GM21529 (cell line): ENCODE measurements at regions not wholly inside any gene's neighbourhood (a gene's known extent, or its start where the extent isn't known, plus 50 kb on each side); places are given as distances from the start of the nearest gene placed in this dataset.

Experiments
- ATAC-seq: cut with Tn5 transposase; IDR thresholded peaks from one replicate; pipeline ENCODE4 v1.9.1; 2021; ENCODE audit not compliant: unreplicated experiment

DNA sequence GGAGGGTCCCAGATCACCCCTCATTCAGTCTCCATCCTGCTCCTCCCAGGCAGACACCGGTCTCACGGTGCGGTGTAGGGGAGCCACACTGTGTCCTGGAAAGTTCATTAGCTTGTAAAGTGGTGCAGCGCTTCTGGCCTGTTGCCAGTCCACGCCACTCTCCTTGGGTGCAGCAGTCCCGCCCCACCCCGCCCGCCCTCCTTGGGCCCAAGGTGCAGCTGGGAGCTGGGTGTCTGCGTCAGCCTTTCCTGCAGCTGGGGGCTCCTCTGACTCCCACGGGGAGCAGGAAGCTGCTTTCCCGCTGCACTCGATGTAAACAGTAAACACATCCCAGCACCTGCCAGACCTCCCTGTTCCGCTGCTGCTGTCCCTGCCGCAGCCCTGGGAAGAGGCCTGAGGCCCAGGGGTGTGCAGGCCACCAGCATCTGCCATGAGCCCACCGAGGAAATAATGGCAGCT, 53.8 kb upstream of the ASB18 start:
- no peak for ATAC-seq

DNA sequence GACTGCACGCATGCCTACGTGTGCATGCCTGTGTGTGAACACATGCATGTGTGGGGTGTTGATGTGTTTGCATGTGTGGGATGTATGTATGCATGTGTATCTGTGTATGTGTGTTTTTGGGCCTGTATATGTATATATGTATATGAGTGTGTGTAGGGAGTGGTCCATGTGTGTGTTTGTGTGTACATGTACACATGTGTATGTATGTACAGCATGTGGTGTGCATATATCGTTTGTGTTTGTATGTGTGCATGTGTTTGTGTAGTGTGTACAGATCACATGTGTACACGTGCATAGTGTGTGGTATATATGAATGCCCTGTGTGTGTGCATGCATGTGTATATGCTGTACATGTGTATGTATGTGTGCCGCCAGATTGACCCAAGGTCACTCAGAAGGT, 54.2 kb upstream of the ASB18 start:
- ATAC-seq = no peak

GRCh38 chr2:236319036-236319435, 54.8 kb upstream of the ASB18 start:
- no peak for ATAC-seq

- ATAC-seq = no peak
These were observed 57.2 kb upstream of the ASB18 start for GRCh38 chr2:236321415-236321814.

DNA sequence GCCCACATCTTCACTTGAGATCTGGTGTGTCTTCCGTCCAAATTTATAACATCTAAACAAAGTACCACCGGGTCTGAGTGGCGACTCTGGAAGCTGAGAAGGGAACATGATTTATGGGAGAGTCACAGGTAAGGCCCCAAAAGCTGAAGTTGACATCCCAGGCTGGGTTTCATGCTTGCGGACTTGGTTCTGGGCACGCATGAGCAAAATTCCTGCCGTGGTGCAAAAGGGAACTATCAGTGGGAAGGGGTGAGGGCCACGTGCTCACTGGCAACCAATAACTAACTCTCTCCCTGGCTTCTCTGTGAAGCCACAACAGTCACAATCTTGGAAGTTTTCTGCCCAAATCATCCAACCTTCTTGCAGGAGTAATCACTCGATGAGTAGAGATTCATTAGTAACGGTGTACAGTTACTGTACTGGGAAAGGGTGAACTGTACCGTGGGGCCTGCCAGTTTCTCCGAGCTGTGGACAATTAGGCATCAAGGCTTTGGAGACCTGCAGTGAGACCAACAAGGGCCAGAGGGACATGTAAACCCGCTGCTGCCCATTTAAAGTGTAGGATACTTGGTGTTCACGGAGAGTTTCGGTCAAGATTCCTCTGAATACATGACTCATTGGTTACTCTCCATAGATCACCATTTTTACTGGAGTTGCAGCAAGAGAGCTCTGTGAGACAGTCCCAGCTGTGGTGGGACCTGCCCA, 69.4 kb upstream of the ASB18 start:
- ATAC-seq = no peak

GRCh38 chr2:236334122-236334876, 70.1 kb upstream of the ASB18 start:
- ATAC-seq = no peak

DNA sequence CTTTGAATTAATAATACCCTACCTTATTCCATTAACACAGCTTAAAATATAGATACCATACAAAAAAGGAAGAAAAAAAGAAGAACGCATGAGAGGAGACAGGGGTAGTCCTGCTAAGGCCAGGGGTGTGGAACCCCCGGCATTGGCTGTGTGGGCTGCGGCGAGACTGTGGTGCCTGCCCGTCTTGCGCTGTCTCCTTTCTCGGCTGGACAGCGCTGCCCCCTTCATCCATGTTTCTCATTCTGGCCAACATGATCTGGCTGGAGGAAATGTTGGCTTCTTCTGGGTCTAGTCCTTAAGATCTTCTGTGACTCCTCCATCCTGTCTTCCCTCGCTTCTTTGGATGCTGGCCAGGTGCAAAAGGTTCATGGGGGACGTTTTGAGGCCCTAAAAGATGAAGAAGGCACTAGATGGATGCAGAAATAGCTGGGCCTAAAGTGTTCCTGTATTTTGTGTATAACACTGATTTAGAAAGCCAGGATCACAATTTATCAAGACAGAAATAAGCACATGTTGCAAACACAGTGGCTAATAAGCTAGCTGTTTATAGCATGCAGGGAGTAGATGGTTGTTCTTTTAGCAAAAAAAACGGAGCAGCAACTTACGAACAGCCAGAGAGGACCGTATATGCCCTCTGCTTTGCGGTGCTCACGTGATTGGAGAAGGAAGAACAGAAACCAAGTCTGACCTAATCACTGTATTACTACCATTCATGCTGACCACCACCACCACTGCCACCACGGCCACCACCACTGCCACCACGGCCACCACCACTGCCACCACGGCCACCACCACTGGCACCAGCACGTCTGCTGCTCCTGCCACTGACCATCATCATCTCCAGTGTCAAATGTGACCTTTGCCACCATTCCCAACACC, 71.7 kb upstream of the ASB18 start:
- no peak for ATAC-seq

- ATAC-seq = no peak
These were observed 72.6 kb upstream of the ASB18 start for GRCh38 chr2:236336575-236337464.

- ATAC-seq = no peak
These were observed 73.5 kb upstream of the ASB18 start for GRCh38 chr2:236337465-236338325.

- ATAC-seq = no peak
These were observed 74.4 kb upstream of the ASB18 start for GRCh38 chr2:236338495-236339184.

DNA sequence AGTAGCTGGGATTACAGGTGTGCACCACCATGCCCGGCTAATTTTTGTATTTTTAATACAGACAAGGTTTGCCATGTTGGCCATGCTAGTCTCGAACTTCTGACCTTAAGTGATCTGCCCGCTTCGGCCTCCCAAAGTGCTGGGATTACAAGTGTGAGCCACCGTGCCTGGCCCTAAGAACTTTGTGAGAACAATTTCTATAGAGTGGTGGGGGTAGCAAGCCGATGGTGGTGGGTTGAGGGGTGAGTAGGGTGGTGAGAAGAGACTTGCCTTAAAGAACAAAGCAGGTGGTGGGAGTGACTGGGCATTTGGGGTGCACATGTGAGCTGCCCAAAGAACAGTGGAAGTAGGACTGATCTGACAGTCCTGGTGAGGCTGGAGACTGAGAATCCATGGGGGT, 76.0 kb upstream of the ASB18 start:
- no peak for ATAC-seq

DNA sequence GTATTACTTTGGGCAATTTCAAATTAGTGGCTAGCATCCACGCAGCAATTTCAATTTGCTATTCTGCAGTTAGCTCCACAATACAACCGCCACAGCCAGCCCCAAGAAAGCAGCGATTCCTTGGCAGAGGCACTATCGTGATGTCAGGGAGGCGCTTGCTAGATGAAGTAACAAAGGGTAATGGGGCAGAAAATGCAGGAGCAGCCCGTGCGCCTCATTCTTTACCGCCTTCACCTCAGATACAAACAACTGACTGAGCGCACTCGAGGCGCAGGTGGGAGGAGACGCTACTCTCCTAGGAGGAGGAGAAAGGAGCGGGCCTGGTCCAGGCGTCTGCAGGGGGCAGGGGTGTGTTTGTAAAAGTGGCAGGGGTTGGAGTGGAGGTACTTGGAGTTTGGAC, 76.9 kb upstream of the ASB18 start:
- ATAC-seq = no peak

- no peak for ATAC-seq
These were observed 77.5 kb upstream of the ASB18 start for GRCh38 chr2:236341721-236342120.

DNA sequence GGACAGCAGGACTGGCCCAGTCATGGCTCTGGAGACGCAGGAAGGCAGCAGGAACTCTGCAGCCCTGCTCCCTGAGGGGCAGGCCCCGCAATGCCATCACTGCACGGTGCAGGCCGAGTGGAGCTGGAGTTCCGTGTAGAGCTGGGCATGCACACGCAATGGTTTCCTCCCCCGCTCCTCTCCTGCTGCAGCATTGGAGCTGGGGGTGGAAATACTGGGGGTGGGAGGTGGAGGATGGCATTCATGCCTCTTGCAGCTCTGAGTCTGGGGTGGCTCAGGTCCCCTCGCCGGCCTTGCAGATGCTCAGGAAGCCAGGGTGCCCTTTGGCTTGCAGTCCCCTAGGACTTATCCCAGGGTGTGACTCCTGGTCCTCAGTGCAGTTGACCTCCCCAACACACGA, 78.3 kb upstream of the ASB18 start:
- ATAC-seq = no peak

GRCh38 chr2:236342951-236343350, 78.7 kb upstream of the ASB18 start:
- ATAC-seq = no peak

- no peak for ATAC-seq
These were observed 79.4 kb upstream of the ASB18 start for GRCh38 chr2:236343400-236344161.

- ATAC-seq = no peak
These were observed 80.2 kb upstream of the ASB18 start for GRCh38 chr2:236344446-236344845.

GRCh38 chr2:236345081-236345714, 81.0 kb upstream of the ASB18 start:
- no peak for ATAC-seq
